NCI-H2029 (cell line): ENCODE measurements at regions not wholly inside any gene's neighbourhood (a gene's known extent, or its start where the extent isn't known, plus 50 kb on each side); places are given as distances from the start of the nearest gene placed in this dataset.
"Not testable (repeated sequence)": the region's sequence is repeated elsewhere in the genome, so short reads cannot be mapped to it uniquely, and the experiment has no call there.

Experiments
- DNase-seq: peaks from one replicate; lab custom pipeline; 2025; lab: John Stamatoyannopoulos, UW

GRCh38 chr21:25531538-25532250, 75.6 kb downstream of the MRPL39 start:
- not testable (repeated sequence) for DNase-seq

- no peak for DNase-seq
Observed at GRCh38 chr21:25528515-25528914, 78.8 kb downstream of the MRPL39 start.

- no peak for DNase-seq
Observed at GRCh38 chr21:25518491-25518911, 88.8 kb downstream of the MRPL39 start.

GRCh38 chr21:25515484-25516405, 91.5 kb downstream of the MRPL39 start:
- DNase-seq = no peak

GRCh38 chr21:25513810-25514209, 93.5 kb downstream of the MRPL39 start:
- no peak for DNase-seq

GRCh38 chr21:25512095-25513081, 94.9 kb downstream of the MRPL39 start:
- no peak for DNase-seq

- no peak for DNase-seq
Observed at GRCh38 chr21:25509862-25510261, 97.4 kb downstream of the MRPL39 start.

- no peak for DNase-seq
Observed at GRCh38 chr21:25508364-25508763, 98.9 kb downstream of the MRPL39 start.

GRCh38 chr21:25507522-25507921, 99.8 kb downstream of the MRPL39 start:
- no peak for DNase-seq

- DNase-seq = peak; percentile 22
Observed at GRCh38 chr21:25506887-25507286, 100.4 kb downstream of the MRPL39 start.

GRCh38 chr21:25506261-25506660, 101.0 kb downstream of the MRPL39 start:
- DNase-seq = no peak

GRCh38 chr21:25503981-25504380, 103.3 kb downstream of the MRPL39 start:
- DNase-seq = no peak

- no peak for DNase-seq
Observed at GRCh38 chr21:25501996-25502665, 105.2 kb downstream of the MRPL39 start.

GRCh38 chr21:25501462-25501861, 105.8 kb downstream of the MRPL39 start:
- DNase-seq = no peak

GRCh38 chr21:25500598-25500997, 106.7 kb downstream of the MRPL39 start:
- DNase-seq = no peak

GRCh38 chr21:25496825-25497482, 110.3 kb downstream of the MRPL39 start:
- no peak for DNase-seq

GRCh38 chr21:25494804-25495203, 112.5 kb downstream of the MRPL39 start:
- DNase-seq = no peak

- DNase-seq = no peak
Observed at GRCh38 chr21:25493722-25494121, 113.6 kb downstream of the MRPL39 start.

GRCh38 chr21:25491267-25491666, 116.0 kb downstream of the MRPL39 start:
- no peak for DNase-seq

- no peak for DNase-seq
Observed at GRCh38 chr21:25490742-25491141, 116.5 kb downstream of the MRPL39 start.

GRCh38 chr21:25489673-25490072, 117.6 kb downstream of the MRPL39 start:
- no peak for DNase-seq
